Activated B cell treated with CpG ODN at 0.5 μM for 24 hours (primary cell): ENCODE measurements at regions not wholly inside any gene's neighbourhood (a gene's known extent, or its start where the extent isn't known, plus 50 kb on each side); places are given as distances from the start of the nearest gene placed in this dataset.

Experiments used
- ATAC-seq: fragments of 200-7000 bp; cut with Tn5 transposase; one replicate; pipeline ENCODE4 v1.10.0; 2021; ENCODE audit warnings: low read depth, mild to moderate bottlenecking, moderate library complexity
- CTCF ChIA-PET: fragments of 350-600 bp; sonication (Branson Sonifier 250); formaldehyde crosslinking; loops from one replicate; lab custom pipeline; 2021; ENCODE audit warnings: antibody characterized with exemption; lab: Charles Lee
- POLR2A ChIA-PET: fragments of 350-600 bp; sonication (Branson Sonifier 250); formaldehyde crosslinking; loops from one replicate; lab custom pipeline; 2021; ENCODE audit warnings: antibody characterized with exemption; lab: Charles Lee
- DNase-seq: peaks from one replicate; pipeline ENCODE4 v3.0.0; 2022
- H3K27ac Mint-ChIP-seq: one replicate; pipeline ENCODE4 v1.8.0; 2020; ENCODE audit warnings: mixed read lengths
- H3K27me3 Mint-ChIP-seq: one replicate; pipeline ENCODE4 v1.8.0; 2021; ENCODE audit warnings: mixed read lengths
- H3K36me3 Mint-ChIP-seq: one replicate; pipeline ENCODE4 v1.8.0; 2021; ENCODE audit warnings: low read depth, mixed read lengths
- H3K4me1 Mint-ChIP-seq: one replicate; pipeline ENCODE4 v1.8.0; 2021; ENCODE audit warnings: mixed read lengths
- H3K4me3 Mint-ChIP-seq: one replicate; pipeline ENCODE4 v1.8.0; 2020; ENCODE audit warnings: mild to moderate bottlenecking, mixed read lengths
- H3K9me3 Mint-ChIP-seq: one replicate; pipeline ENCODE4 v1.8.0; 2020; ENCODE audit warnings: mixed read lengths
- CTCF ChIP-seq: fragments of 200-600 bp; IDR thresholded peaks from one replicate; pipeline ENCODE4 v1.8.0; 2022; ENCODE audit warnings: antibody characterized with exemption, mild to moderate bottlenecking
- intact Hi-C: fragments of 100-400 bp; cut with micrococcal nuclease; formaldehyde crosslinking; loops from one replicate; pipeline ENCODE4 v1.15.1; 2024

- no peak for TF ChIP-seq CTCF
- H3K9me3 Mint-ChIP-seq = no peaks in the 10 kb centered on the region
- DNase-seq = no peak
- H3K4me1 Mint-ChIP-seq = no peaks in the 10 kb centered on the region
- no peaks in the 10 kb centered on the region for H3K27me3 Mint-ChIP-seq
- ChIA-PET CTCF (no interaction called here), POLR2A (no interaction called here)
- no peak for ATAC-seq
- H3K27ac Mint-ChIP-seq = no peak overlapping the region
- H3K4me3 Mint-ChIP-seq = no peak overlapping the region
- H3K36me3 Mint-ChIP-seq = no peaks in the 10 kb centered on the region
- intact Hi-C loops = no loop called here
Measured at GRCh38 chr18:33853187-33853586, 275.2 kb downstream of the ASXL3 start.

- H3K9me3 Mint-ChIP-seq = no peaks in the 10 kb centered on the region
- DNase-seq (no peak), ATAC-seq (no peak)
- intact Hi-C loops = no loop called here
- no peaks in the 10 kb centered on the region for H3K27me3 Mint-ChIP-seq
- TF ChIP-seq CTCF = no peak
- CTCF ChIA-PET = no interaction called here
- POLR2A ChIA-PET = no interaction called here
- H3K36me3 Mint-ChIP-seq = no peaks in the 10 kb centered on the region
- H3K4me3 Mint-ChIP-seq = no peak overlapping the region
- no peak overlapping the region for H3K27ac Mint-ChIP-seq
- H3K4me1 Mint-ChIP-seq = no peaks in the 10 kb centered on the region
Measured at GRCh38 chr18:33851546-33852078, 273.6 kb downstream of the ASXL3 start.

GRCh38 chr18:33849731-33850130, 271.7 kb downstream of the ASXL3 start:
- no peak overlapping the region for H3K27ac Mint-ChIP-seq
- intact Hi-C loops = no loop called here
- ChIA-PET CTCF (no interaction called here), POLR2A (no interaction called here)
- ATAC-seq = no peak
- TF ChIP-seq CTCF = no peak
- no peak overlapping the region for H3K4me3 Mint-ChIP-seq
- H3K27me3 Mint-ChIP-seq = no peaks in the 10 kb centered on the region
- no peak for DNase-seq
- H3K9me3 Mint-ChIP-seq = no peaks in the 10 kb centered on the region
- H3K36me3 Mint-ChIP-seq = no peaks in the 10 kb centered on the region
- H3K4me1 Mint-ChIP-seq = no peaks in the 10 kb centered on the region

GRCh38 chr18:33844232-33844631, 266.2 kb downstream of the ASXL3 start:
- intact Hi-C loops = no loop called here
- DNase-seq (no peak), ATAC-seq (no peak)
- TF ChIP-seq CTCF = no peak
- Mint-ChIP-seq H3K4me3 (no peak overlapping the region), H3K4me1 (no peaks in the 10 kb centered on the region), H3K27me3 (no peaks in the 10 kb centered on the region), H3K9me3 (no peaks in the 10 kb centered on the region), H3K27ac (no peak overlapping the region), H3K36me3 (no peaks in the 10 kb centered on the region)
- CTCF ChIA-PET = no interaction called here
- POLR2A ChIA-PET = no interaction called here

GRCh38 chr18:33841221-33841967, 263.4 kb downstream of the ASXL3 start:
- TF ChIP-seq CTCF = no peak
- ATAC-seq = no peak
- CTCF ChIA-PET = no interaction called here
- no peaks in the 10 kb centered on the region for H3K27me3 Mint-ChIP-seq
- no peaks in the 10 kb centered on the region for H3K9me3 Mint-ChIP-seq
- POLR2A ChIA-PET = no interaction called here
- H3K27ac Mint-ChIP-seq = no peak overlapping the region
- intact Hi-C loops = no loop called here
- no peak for DNase-seq
- H3K36me3 Mint-ChIP-seq = no peaks in the 10 kb centered on the region
- H3K4me3 Mint-ChIP-seq = no peak overlapping the region
- H3K4me1 Mint-ChIP-seq = no peaks in the 10 kb centered on the region
